BLaER1 treated with 17β-estradiol and CSF1 and Interleukin-3, amounts not matched to agents 10 nM and 100 nM (cell line): ENCODE measurements at regions not wholly inside any gene's neighbourhood (a gene's known extent, or its start where the extent isn't known, plus 50 kb on each side); places are given as distances from the start of the nearest gene placed in this dataset.
A peak's percentile ranks its signal among the peaks of the same experiment; 100 is the strongest.

ENCODE experiments used
- H3K27ac ChIP-seq, 11 experiments: shearing (Covaris generic); formaldehyde crosslinking; 2 replicates each; pipeline ENCODE4 v1.8.1; 2022
- H3K27me3 ChIP-seq, 11 experiments: shearing (Covaris generic); formaldehyde crosslinking; 2 replicates each; pipeline ENCODE4 v1.8.1; 2022
- H3K36me3 ChIP-seq, 11 experiments: shearing (Covaris generic); formaldehyde crosslinking; 2 replicates each; pipeline ENCODE4 v1.8.1; 2022
- H3K4me1 ChIP-seq, 10 experiments: shearing (Covaris generic); formaldehyde crosslinking; 2 replicates each; pipeline ENCODE4 v1.8.1; 2022
- H3K4me2 ChIP-seq, 11 experiments: shearing (Covaris generic); formaldehyde crosslinking; 2 replicates each; pipeline ENCODE4 v1.8.1; 2022
- H3K4me3 ChIP-seq, 10 experiments: shearing (Covaris generic); formaldehyde crosslinking; 2 replicates each; pipeline ENCODE4 v1.8.1; 2022
- H3K9ac ChIP-seq, 11 experiments: shearing (Covaris generic); formaldehyde crosslinking; 2 replicates each; pipeline ENCODE4 v1.8.1; 2022
- H3K9me3 ChIP-seq, 11 experiments: shearing (Covaris generic); formaldehyde crosslinking; replicated peaks in 1 of 11; 2 replicates each; pipeline ENCODE4 v1.8.1; 2022
- H4K20me1 ChIP-seq, 11 experiments: shearing (Covaris generic); formaldehyde crosslinking; 2 replicates each; pipeline ENCODE4 v1.8.1; 2022
- Cebpa-rat ChIP-seq, 11 experiments: shearing (Covaris generic); IDR thresholded peaks; 2 replicates each; pipeline ENCODE4 v1.8.1; 2022

- no peak for TF ChIP-seq Cebpa-rat (IDR thresholded peaks at IDR 0.05)
- Histone ChIP-seq H4K20me1 (no peaks in the 10 kb centered on the region), H3K4me3 (no peak overlapping the region), H3K9me3 (no peaks in the 10 kb centered on the region), H3K27ac (no peak overlapping the region), H3K4me1 (peaks cover 0 to 21% (median 7%) of the 10 kb centered on the region in 10 experiments; a peak in 12 of 20 replicates), H3K27me3 (no peaks in the 10 kb centered on the region), H3K36me3 (no peaks in the 10 kb centered on the region), H3K9ac (no peak overlapping the region), H3K4me2 (no peak overlapping the region)
These were observed 322.4 kb upstream of the TSHZ2 start for GRCh38 chr20:52649727-52650126.

GRCh38 chr20:52645822-52646221 lies 326.3 kb upstream of the TSHZ2 start:
- no peaks in the 10 kb centered on the region for H3K36me3 ChIP-seq
- peak overlapping the region in 3 of 11 experiments; percentile 32 to 60 (median 38); a peak in 3 of 22 replicates for H3K4me2 ChIP-seq
- TF ChIP-seq Cebpa-rat (IDR thresholded peaks at IDR 0.05): no peak; a peak in 1 of 22 replicates
- no peak overlapping the region for H3K4me3 ChIP-seq
- H3K27ac ChIP-seq: no peak overlapping the region
- no peak overlapping the region for H3K9ac ChIP-seq
- H3K27me3 ChIP-seq: no peaks in the 10 kb centered on the region
- H3K9me3 ChIP-seq: no peaks in the 10 kb centered on the region
- H3K4me1 ChIP-seq: peaks cover 0 to 12% (median 6%) of the 10 kb centered on the region in 10 experiments; a peak in 10 of 20 replicates
- no peaks in the 10 kb centered on the region for H4K20me1 ChIP-seq

- Histone ChIP-seq H3K27ac (no peak overlapping the region), H3K9me3 (no peaks in the 10 kb centered on the region), H3K9ac (no peak overlapping the region), H3K4me2 (no peak overlapping the region), H3K4me3 (no peak overlapping the region), H4K20me1 (no peaks in the 10 kb centered on the region), H3K27me3 (no peaks in the 10 kb centered on the region), H3K4me1 (peaks cover 0 to 12% (median 6%) of the 10 kb centered on the region in 10 experiments; a peak in 10 of 20 replicates), H3K36me3 (no peaks in the 10 kb centered on the region)
- no peak for TF ChIP-seq Cebpa-rat (IDR thresholded peaks at IDR 0.05)
These were observed 329.1 kb upstream of the TSHZ2 start for GRCh38 chr20:52643034-52643433.

DNA sequence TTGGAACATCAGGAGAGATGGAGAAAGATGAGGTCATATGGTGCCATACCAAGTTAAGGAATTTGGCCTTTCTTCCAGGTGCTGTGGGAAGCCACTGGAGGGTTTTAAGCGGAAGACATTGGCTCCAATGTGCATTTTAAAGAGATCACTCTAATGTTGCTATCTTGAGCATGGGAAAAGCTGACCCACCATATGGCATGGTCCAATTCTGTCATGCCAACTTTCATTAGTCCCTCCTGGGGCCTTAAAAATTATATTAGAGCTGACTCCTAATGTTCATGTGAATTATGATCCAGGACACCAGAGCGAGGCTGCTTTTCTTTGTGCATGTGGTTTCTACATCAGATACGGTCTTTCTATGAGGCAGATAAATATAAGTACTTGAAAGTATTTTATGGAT lies 335.0 kb upstream of the TSHZ2 start:
- Histone ChIP-seq H3K4me3 (no peak overlapping the region), H3K9ac (no peak overlapping the region), H3K4me2 (no peak overlapping the region), H3K9me3 (peaks cover 0 to 6% (median 0%) of the 10 kb centered on the region in 11 experiments; a peak in 2 of 22 replicates), H3K36me3 (no peaks in the 10 kb centered on the region), H4K20me1 (no peaks in the 10 kb centered on the region), H3K27me3 (no peaks in the 10 kb centered on the region), H3K27ac (no peak overlapping the region), H3K4me1 (peaks cover 0 to 18% (median 11%) of the 10 kb centered on the region in 10 experiments; a peak in 15 of 20 replicates)
- TF ChIP-seq Cebpa-rat (IDR thresholded peaks at IDR 0.05): no peak

DNA sequence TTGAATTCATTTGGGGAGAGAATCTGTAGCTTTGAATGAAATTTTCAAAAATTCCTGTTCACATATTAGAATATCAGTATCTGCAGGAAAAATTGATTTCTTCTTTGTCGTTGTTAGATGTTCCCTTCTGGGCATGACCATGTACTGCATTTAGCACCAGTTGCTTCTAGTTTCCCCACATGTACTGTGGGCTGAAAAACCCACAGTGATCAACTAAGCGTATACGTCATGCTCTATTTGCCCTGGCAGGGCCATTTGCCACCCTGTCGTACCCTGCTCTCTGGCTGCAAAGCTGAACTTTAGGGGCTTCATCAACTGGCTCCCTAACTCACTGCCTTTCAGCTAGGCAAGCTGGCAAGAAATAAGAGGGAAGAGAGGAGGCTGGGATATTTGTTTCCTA lies 340.7 kb upstream of the TSHZ2 start:
- H3K27ac ChIP-seq: 0 out of 22 replicates have a peak overlapping the region, but pooled peaks of 1 of the 11 experiments have one; percentile 12
- peaks cover 5 to 12% (median 6%) of the 10 kb centered on the region in 11 experiments; a peak in 17 of 22 replicates for H3K9me3 ChIP-seq
- TF ChIP-seq Cebpa-rat (IDR thresholded peaks at IDR 0.05): no peak
- H3K4me2 ChIP-seq: peak overlapping the region in 10 of 11 experiments; percentile 12 to 71 (median 66); a peak in 18 of 22 replicates
- no peak overlapping the region for H3K4me3 ChIP-seq
- H3K27me3 ChIP-seq: no peaks in the 10 kb centered on the region
- no peaks in the 10 kb centered on the region for H4K20me1 ChIP-seq
- peaks cover 0 to 40% (median 31%) of the 10 kb centered on the region in 10 experiments; a peak in 17 of 20 replicates for H3K4me1 ChIP-seq
- H3K36me3 ChIP-seq: no peaks in the 10 kb centered on the region
- H3K9ac ChIP-seq: no peak overlapping the region

- H3K36me3 ChIP-seq: no peaks in the 10 kb centered on the region
- no peak for TF ChIP-seq Cebpa-rat (IDR thresholded peaks at IDR 0.05)
- H4K20me1 ChIP-seq: no peaks in the 10 kb centered on the region
- peaks cover 0 to 40% (median 31%) of the 10 kb centered on the region in 10 experiments; a peak in 17 of 20 replicates for H3K4me1 ChIP-seq
- H3K4me2 ChIP-seq: peak overlapping the region in 7 of 11 experiments; percentile 0 to 71 (median 63); a peak in 6 of 22 replicates
- no peak overlapping the region for H3K9ac ChIP-seq
- H3K27ac ChIP-seq: no peak overlapping the region
- H3K4me3 ChIP-seq: no peak overlapping the region
- H3K27me3 ChIP-seq: no peaks in the 10 kb centered on the region
- peaks cover 5 to 12% (median 6%) of the 10 kb centered on the region in 11 experiments; a peak in 17 of 22 replicates for H3K9me3 ChIP-seq
These were observed 342.0 kb upstream of the TSHZ2 start for GRCh38 chr20:52630138-52630537.

GRCh38 chr20:52624281-52624680 lies 347.9 kb upstream of the TSHZ2 start:
- H3K27me3 ChIP-seq: no peaks in the 10 kb centered on the region
- H3K4me3 ChIP-seq: no peak overlapping the region
- no peak for TF ChIP-seq Cebpa-rat (IDR thresholded peaks at IDR 0.05)

GRCh38 chr20:52622081-52622480 lies 350.1 kb upstream of the TSHZ2 start:
- Histone ChIP-seq H3K9me3 (0 out of 22 replicates have a peak, but pooled peaks cover 0 to 3% (median 0%) of the 10 kb centered on the region in 11 experiments), H3K9ac (no peak overlapping the region), H3K4me2 (no peak overlapping the region), H3K4me1 (0 out of 20 replicates have a peak, but pooled peaks cover 0 to 4% (median 0%) of the 10 kb centered on the region in 10 experiments), H3K36me3 (no peaks in the 10 kb centered on the region), H3K4me3 (no peak overlapping the region), H3K27me3 (no peaks in the 10 kb centered on the region), H4K20me1 (no peaks in the 10 kb centered on the region), H3K27ac (no peak overlapping the region)
- no peak for TF ChIP-seq Cebpa-rat (IDR thresholded peaks at IDR 0.05)

More at GRCh38 chr20:52624281-52624680, 347.9 kb upstream of the TSHZ2 start:
- H3K4me2 ChIP-seq: no peak overlapping the region
- no peaks in the 10 kb centered on the region for H3K36me3 ChIP-seq
- H4K20me1 ChIP-seq: no peaks in the 10 kb centered on the region
- H3K9ac ChIP-seq: no peak overlapping the region
- H3K27ac ChIP-seq: no peak overlapping the region
- no peaks in the 10 kb centered on the region for H3K9me3 ChIP-seq
- H3K4me1 ChIP-seq: 0 out of 20 replicates have a peak, but pooled peaks cover 0 to 4% (median 0%) of the 10 kb centered on the region in 10 experiments

- Histone ChIP-seq H3K9me3 (0 out of 22 replicates have a peak, but pooled peaks cover 0 to 7% (median 0%) of the 10 kb centered on the region in 11 experiments), H3K4me2 (no peak overlapping the region), H3K4me3 (no peak overlapping the region), H3K27ac (no peak overlapping the region), H3K9ac (no peak overlapping the region), H3K4me1 (peaks cover 0 to 8% (median 3%) of the 10 kb centered on the region in 10 experiments; a peak in 15 of 20 replicates), H4K20me1 (no peaks in the 10 kb centered on the region), H3K36me3 (no peaks in the 10 kb centered on the region), H3K27me3 (no peaks in the 10 kb centered on the region)
- no peak for TF ChIP-seq Cebpa-rat (IDR thresholded peaks at IDR 0.05)
These were observed 350.8 kb upstream of the TSHZ2 start for GRCh38 chr20:52621401-52621800.

DNA sequence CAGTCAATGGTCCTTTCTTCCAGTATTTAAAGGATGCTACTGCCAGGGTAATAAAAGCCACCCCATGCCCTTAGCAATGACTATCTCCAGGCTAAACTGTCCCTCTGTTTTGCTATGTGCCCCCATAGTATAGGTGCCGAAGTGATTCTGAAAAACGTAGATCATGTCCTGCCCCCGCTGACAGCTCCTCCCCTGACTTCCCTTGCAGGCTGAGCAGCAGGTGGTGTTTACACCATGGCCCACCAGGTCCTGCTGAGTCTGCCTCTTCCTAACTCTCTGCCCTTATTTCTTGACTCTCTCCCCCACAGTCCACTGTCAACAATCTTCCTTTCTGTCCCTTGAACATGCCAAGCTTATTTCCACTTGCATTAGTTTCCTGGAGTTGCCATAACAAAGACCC lies 352.5 kb upstream of the TSHZ2 start:
- H4K20me1 ChIP-seq: no peaks in the 10 kb centered on the region
- H3K9ac ChIP-seq: no peak overlapping the region
- H3K4me3 ChIP-seq: no peak overlapping the region
- H3K27ac ChIP-seq: no peak overlapping the region
- peaks cover 0 to 16% (median 13%) of the 10 kb centered on the region in 10 experiments; a peak in 16 of 20 replicates for H3K4me1 ChIP-seq
- H3K27me3 ChIP-seq: no peaks in the 10 kb centered on the region
- 0 out of 22 replicates have a peak overlapping the region, but pooled peaks of 1 of the 11 experiments have one; percentile 5 for H3K4me2 ChIP-seq
- 0 out of 22 replicates have a peak, but pooled peaks cover 0 to 7% (median 0%) of the 10 kb centered on the region in 11 experiments for H3K9me3 ChIP-seq
- TF ChIP-seq Cebpa-rat (IDR thresholded peaks at IDR 0.05): no peak
- no peaks in the 10 kb centered on the region for H3K36me3 ChIP-seq
